ENCODE measurements at regions not wholly inside any gene's neighbourhood (a gene's known extent, or its start where the extent isn't known, plus 50 kb on each side); places are given as distances from the start of the nearest gene placed in this dataset.
A peak's percentile ranks its signal among the peaks of the same experiment; 100 is the strongest.

GRCh38 chr2:10190737-10191532, 68.4 kb downstream of the RRM2 start:
- H2BK120ac ChIP-seq (ENCODE audit: low read depth, low read length, poor library complexity, severe bottlenecking) = no peak overlapping the region
- no peaks in the 10 kb centered on the region; the same call in 1 of the 2 replicates for H3K79me2 ChIP-seq (ENCODE audit: insufficient read depth, low read length)
- no peak overlapping the region for H3K27ac ChIP-seq (ENCODE audit: insufficient read length, low read depth, low read length)
- WGBS (ENCODE audit: extremely low coverage, insufficient read length, low lambda C conversion rate) = no CpG with 5 or more reads among the region's 10 CpGs
- DNase-seq = no peak
- H3K4me1 Mint-ChIP-seq = no peaks in the 10 kb centered on the region
- no peak overlapping the region for H2AFZ ChIP-seq (ENCODE audit: low read length)
- no peak overlapping the region for H2BK20ac ChIP-seq (ENCODE audit: low read depth, low read length, poor library complexity, severe bottlenecking)
- no peaks in the 10 kb centered on the region for H3K27me3 ChIP-seq (ENCODE audit: insufficient read depth, low read length)
- no peak overlapping the region for H3T11ph ChIP-seq (ENCODE audit: low read length)
- H3K9me3 Mint-ChIP-seq = peaks cover 6 to 8% of the 10 kb centered on the region in 2 experiments; a peak in 3 of 5 replicates
- no peaks in the 10 kb centered on the region for H3K9me3 ChIP-seq (ENCODE audit: control insufficient read depth, low read depth, low read length)
- no peak overlapping the region for H3K4me3 Mint-ChIP-seq
- H3K79me1 ChIP-seq (ENCODE audit: insufficient read depth, low read depth, low read length, poor library complexity, severe bottlenecking) = no peaks in the 10 kb centered on the region
- H3K4me1 ChIP-seq (ENCODE audit: insufficient read depth, low read length) = no peaks in the 10 kb centered on the region
- no peak overlapping the region for H3K18ac ChIP-seq (ENCODE audit: insufficient read length, low read depth, low read length)
- H2AK5ac ChIP-seq (ENCODE audit: insufficient read length, low read length) = no peak overlapping the region
- H3K4me2 ChIP-seq (ENCODE audit: insufficient read depth, insufficient read length, low read length) = no peak overlapping the region
- peak overlapping the region in 1 of 3 experiments; percentile 54; a peak in 2 of 7 replicates for H3K27ac Mint-ChIP-seq
- H2BK5ac ChIP-seq (ENCODE audit: insufficient read length, low read length) = no peak overlapping the region
- peaks cover 3 to 16% (median 15%) of the 10 kb centered on the region in 3 experiments; a peak in 6 of 7 replicates for H3K36me3 Mint-ChIP-seq (ENCODE audit: insufficient read depth in 1 of 3, low read depth in 3 of 3)
- H3K56ac ChIP-seq (ENCODE audit: insufficient read length, low read depth, low read length) = no peak overlapping the region
- no peak overlapping the region for H3K4ac ChIP-seq (ENCODE audit: low read depth, low read length)
- no peak overlapping the region for H4K91ac ChIP-seq (ENCODE audit: insufficient read length, low read depth, low read length)
- no peak overlapping the region for H3K14ac ChIP-seq (ENCODE audit: insufficient read depth, low read length)
- H3K23me2 ChIP-seq (ENCODE audit: insufficient read length, low read depth, low read length, poor library complexity, severe bottlenecking) = no peaks in the 10 kb centered on the region
- no peak overlapping the region for H4K5ac ChIP-seq (ENCODE audit: insufficient read length, low read depth, low read length)
- no peak overlapping the region for H3K9ac ChIP-seq (ENCODE audit: extremely low read depth, insufficient read length, low read length)
- no peak overlapping the region for H2BK15ac ChIP-seq (ENCODE audit: low read depth, low read length)
- no peaks in the 10 kb centered on the region for H4K20me1 ChIP-seq (ENCODE audit: control insufficient read depth, insufficient read depth, insufficient read length)
- TF ChIP-seq CTCF (conservative IDR thresholded peaks at IDR 0.05) = no peak
- H3K27me3 Mint-ChIP-seq (ENCODE audit: low read depth) = no peaks in the 10 kb centered on the region
- no peak overlapping the region for H4K8ac ChIP-seq (replicated peaks; ENCODE audit: insufficient read length, low read depth, low read length)
- no peak overlapping the region for H2BK12ac ChIP-seq (ENCODE audit: insufficient read length, low read depth, low read length)
- no peak overlapping the region for H3K23ac ChIP-seq (ENCODE audit: insufficient read length, low read depth, low read length)
